K562 (cell line): ENCODE measurements at regions not wholly inside any gene's neighbourhood (a gene's known extent, or its start where the extent isn't known, plus 50 kb on each side); places are given as distances from the start of the nearest gene placed in this dataset.

ENCODE experiments used
- ATAC-seq: fragments of 200-7000 bp; cut with Tn5 transposase; 3 replicates; pipeline ENCODE4 v1.9.1; 2020; ENCODE audit warnings: moderate library complexity
- BruUV-seq: library from RNA; stranded (reverse); fragments of 400-500 nt; replicated peaks from 2 replicates; lab custom pipeline; 2021; lab: Mats Ljungman, UMichigan
- CTCF ChIA-PET: fragments of 300-600 bp; formaldehyde crosslinking; extraction: SDS; loops from one replicate; lab custom pipeline; 2021; ENCODE audit warnings: low intra/inter-chr PET ratio; lab: Yijun Ruan, JAX
- POLR2A ChIA-PET: fragments of 300-600, 350-650 bp; sonication (Branson Sonifier 250); formaldehyde crosslinking; extraction: SDS; loops from one replicate; lab custom pipeline; 2021; ENCODE audit warnings: antibody characterized with exemption, inconsistent platforms; lab: Yijun Ruan, JAX
- DNase-seq, 4 experiments: peaks; one replicate each; pipeline versions ENCODE4 v3.0.0 to v3.0.0-alpha.2; 2011 to 2018; ENCODE audit warnings: low spot score in 3 of 4, mixed read lengths in 3 of 4; ENCODE audit errors: extremely low read depth in 1 of 4
- FAIRE-seq: peaks from 2 replicates; lab custom pipeline; 2011; peaks lifted over from hg19 to GRCh38; lab: Jason Lieb, UNC
- H2AFZ ChIP-seq: 2 replicates; pipeline ENCODE4 v1.6.0; 2011; ENCODE audit warnings: low read depth, low read length, control low read depth, inconsistent platforms
- H3K27ac ChIP-seq: fragments of 200-600 bp; 3 replicates; pipeline ENCODE4 v1.8.0; 2011; ENCODE audit warnings: low read depth, mild to moderate bottlenecking, control low read depth, inconsistent platforms, low read length, moderate library complexity, mixed read lengths; ENCODE audit errors: extremely low read depth
- H3K27me3 ChIP-seq, 2 experiments: fragments of 300-600 bp in 1 of 2; 2 replicates in 1 of 2; 3 replicates in 1 of 2; pipeline versions ENCODE4 v1.6.0 to v1.8.0; 2011; ENCODE audit warnings: inconsistent platforms in 2 of 2, low read length in 2 of 2, mild to moderate bottlenecking in 1 of 2, mixed read lengths in 1 of 2, moderate library complexity in 1 of 2; ENCODE audit not compliant: control insufficient read depth in 2 of 2, insufficient read depth in 2 of 2
- H3K36me3 ChIP-seq: fragments of 300-600 bp; 3 replicates; pipeline ENCODE4 v1.8.0; 2011; ENCODE audit warnings: mild to moderate bottlenecking, low read length, inconsistent platforms; ENCODE audit not compliant: control insufficient read depth, insufficient read depth
- H3K4me1 ChIP-seq, 2 experiments: fragments of 200-600 bp in 1 of 2; replicated peaks in 1 of 2; 2 replicates in 1 of 2; 3 replicates in 1 of 2; pipeline versions ENCODE4 v1.5.1 to v1.8.0; 2011; ENCODE audit warnings: inconsistent platforms in 2 of 2, low read length in 2 of 2, mild to moderate bottlenecking in 1 of 2, mixed read lengths in 1 of 2, moderate library complexity in 1 of 2; ENCODE audit not compliant: control insufficient read depth in 2 of 2, insufficient read depth in 2 of 2
- H3K4me2 ChIP-seq: 2 replicates; pipeline ENCODE4 v1.6.1; 2011; ENCODE audit warnings: low read length, control low read depth, inconsistent platforms, mixed read lengths; ENCODE audit not compliant: insufficient read depth
- H3K4me3 ChIP-seq: fragments of 200-600 bp; sonication (generic), shearing (Covaris generic); 2 replicates; pipeline ENCODE4 v1.5.1; 2016; ENCODE audit warnings: control low read depth, inconsistent platforms
- H3K79me2 ChIP-seq: fragments of 200-600 bp; 3 replicates; pipeline ENCODE4 v1.8.0; 2011; ENCODE audit warnings: low read length, inconsistent platforms; ENCODE audit not compliant: control insufficient read depth, insufficient read depth
- H3K9ac ChIP-seq, 2 experiments: 2 replicates each; pipeline versions ENCODE4 v1.6.0 to v1.6.1; 2011; ENCODE audit warnings: low read depth in 2 of 2, low read length in 2 of 2, control low read depth in 1 of 2, inconsistent platforms in 1 of 2, mild to moderate bottlenecking in 1 of 2, mixed read lengths in 1 of 2; ENCODE audit not compliant: insufficient read depth in 1 of 2
- H3K9me1 ChIP-seq: one replicate; pipeline ENCODE4 v1.6.0; 2011; ENCODE audit warnings: inconsistent platforms, mild to moderate bottlenecking, low read length, moderate library complexity; ENCODE audit not compliant: control insufficient read depth, insufficient read depth
- H3K9me3 ChIP-seq: replicated peaks from 2 replicates; pipeline ENCODE4 v1.5.1; 2011; ENCODE audit warnings: low read depth, low read length, inconsistent platforms; ENCODE audit not compliant: control insufficient read depth, insufficient read depth
- H4K20me1 ChIP-seq: replicated peaks from 2 replicates; pipeline ENCODE4 v1.6.1; 2011; ENCODE audit warnings: low read length, inconsistent platforms, mixed read lengths; ENCODE audit not compliant: control insufficient read depth, insufficient read depth
- CHAMP1 ChIP-seq: fragments of 450-650 bp; IDR thresholded peaks from 2 replicates; pipeline ENCODE4 v1.6.1; 2016; ENCODE audit warnings: mild to moderate bottlenecking
- CHD1 ChIP-seq: fragments of 200-600 bp; sonication (generic); IDR thresholded peaks from one replicate; pipeline ENCODE4 v1.6.1; 2012; ENCODE audit warnings: mild to moderate bottlenecking, moderate library complexity, low read length, inconsistent platforms
- CLOCK ChIP-seq: fragments of 250-450 bp; sonication (Bioruptor Pico); IDR thresholded peaks from 2 replicates; pipeline ENCODE4 v1.4.0; 2020; ENCODE audit warnings: mild to moderate bottlenecking, moderate library complexity, borderline replicate concordance
- DDX20 ChIP-seq: fragments of 450-650 bp; IDR thresholded peaks from 2 replicates; pipeline ENCODE4 v1.6.1; 2016; ENCODE audit warnings: missing genetic modification characterization, low read depth, mild to moderate bottlenecking, missing compliant biosample characterization, moderate library complexity
- EZH2 ChIP-seq: IDR thresholded peaks from 2 replicates; pipeline ENCODE4 v1.6.1; 2012; ENCODE audit warnings: low read depth, mild to moderate bottlenecking, inconsistent platforms, low read length, borderline replicate concordance
- FOS ChIP-seq: IDR thresholded peaks from 3 replicates; pipeline ENCODE4 v1.6.1; 2011; ENCODE audit not compliant: insufficient read length; ENCODE audit errors: extremely low read depth
- NFYB ChIP-seq: IDR thresholded peaks from 2 replicates; pipeline ENCODE4 v1.6.1; 2011; ENCODE audit warnings: mild to moderate bottlenecking, moderate library complexity; ENCODE audit not compliant: insufficient read length; ENCODE audit errors: extremely low read depth
- NKRF ChIP-seq: fragments of 450-650 bp; IDR thresholded peaks from 2 replicates; pipeline ENCODE4 v1.6.1; 2016; ENCODE audit warnings: borderline replicate concordance
- NR2F6 ChIP-seq: fragments of 450-650 bp; formaldehyde crosslinking; IDR thresholded peaks from 2 replicates; pipeline ENCODE4 v1.4.0; 2020; ENCODE audit warnings: mild to moderate bottlenecking
- PHF20 ChIP-seq: fragments of 450-650 bp; IDR thresholded peaks from 2 replicates; pipeline ENCODE4 v1.6.1; 2018; ENCODE audit not compliant: partially characterized antibody
- PHF21A ChIP-seq: fragments of 450-650 bp; IDR thresholded peaks from 2 replicates; pipeline ENCODE4 v1.6.1; 2017; ENCODE audit warnings: low read depth, borderline replicate concordance
- RBM14 ChIP-seq: fragments of 200-400 bp; formaldehyde crosslinking; IDR thresholded peaks from 2 replicates; pipeline ENCODE4 v1.6.1; 2018; ENCODE audit warnings: low read depth, mild to moderate bottlenecking, low read length, moderate library complexity, borderline replicate concordance; ENCODE audit not compliant: insufficient read depth
- STAG1 ChIP-seq: sonication (generic); formaldehyde crosslinking; IDR thresholded peaks from 2 replicates; pipeline ENCODE4 v1.5.0; 2020; ENCODE audit warnings: missing genetic modification reagents, borderline replicate concordance
- TRIM24 ChIP-seq, 2 experiments: fragments of 450-650 bp; IDR thresholded peaks; 2 replicates each; pipeline ENCODE4 v1.6.1; 2016
- U2AF1 ChIP-seq: fragments of 200-400 bp; formaldehyde crosslinking; optimal IDR thresholded peaks from 2 replicates; pipeline ENCODE3; 2017; ENCODE audit warnings: mild to moderate bottlenecking, low read depth, low read length, moderate library complexity
- ZNF277 ChIP-seq: fragments of 250-450 bp; sonication (Bioruptor Pico); IDR thresholded peaks from 2 replicates; pipeline ENCODE4 v1.8.0; 2022; ENCODE audit warnings: inconsistent platforms, mild to moderate bottlenecking, moderate library complexity, borderline replicate concordance
- in situ Hi-C: fragments of 300-500 bp; cut with MboI; formaldehyde crosslinking; loops from 4 replicates; pipeline ENCODE4 v1.15.0; 2018; ENCODE audit warnings: inconsistent platforms, mixed read lengths
- intact Hi-C: fragments of 100-400 bp; cut with micrococcal nuclease; formaldehyde crosslinking; loops from 2 replicates; pipeline ENCODE4 v1.14.2; 2022

DNA sequence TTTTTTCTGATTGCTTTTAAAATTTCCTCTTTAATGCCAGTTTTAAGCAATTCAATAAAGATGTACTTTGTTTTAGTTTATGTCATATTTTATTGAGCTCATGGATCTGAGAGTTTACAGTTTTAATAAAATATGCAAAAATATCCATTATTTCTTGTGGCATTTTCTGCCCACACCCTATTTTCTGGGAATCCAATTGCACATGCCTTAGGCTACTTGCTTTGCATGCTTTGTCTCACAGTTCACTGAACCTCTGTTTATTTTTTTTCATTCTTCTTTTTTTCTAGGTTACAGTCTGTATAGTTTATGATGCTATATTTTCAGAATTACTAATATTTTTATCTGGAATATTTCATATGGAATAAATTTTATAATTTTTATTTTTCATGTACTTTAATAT lies 1258.0 kb downstream of the FSCB start:
- Histone ChIP-seq H3K27ac (no peak overlapping the region), H3K79me2 (no peaks in the 10 kb centered on the region), H3K36me3 (no peaks in the 10 kb centered on the region), H3K9ac (no peak overlapping the region), H3K9me3 (no peaks in the 10 kb centered on the region), H3K4me3 (no peak overlapping the region), H3K9me1 (no peaks in the 10 kb centered on the region), H3K27me3 (no peaks in the 10 kb centered on the region), H3K4me2 (no peak overlapping the region), H4K20me1 (no peaks in the 10 kb centered on the region), H2AFZ (no peak overlapping the region), H3K4me1 (no peaks in the 10 kb centered on the region)
- ChIA-PET CTCF (no interaction called here), POLR2A (no interaction called here)
- BruUV-seq = no TSS peak
- intact Hi-C loops = no loop called here
- in situ Hi-C loops = no loop called here
- no peak for ATAC-seq
- no peak for DNase-seq
- no peak for FAIRE-seq
- TF ChIP-seq NR2F6 (no peak), PHF20 (no peak), DDX20 (tag) (no peak), CHAMP1 (no peak), RBM14 (no peak), TRIM24 (IDR thresholded peaks at IDR 0.05) (no peak), NFYB (no peak), CLOCK (no peak), NKRF (no peak), CHD1 (no peak), ZNF277 (CRISPR knock-in tag) (no peak), STAG1 (CRISPR knock-in tag) (no peak), EZH2 (no peak), PHF21A (no peak), FOS (no peak), U2AF1 (no peak)
